Kidney capillary endothelial cell (primary cell): ENCODE measurements at regions not wholly inside any gene's neighbourhood (a gene's known extent, or its start where the extent isn't known, plus 50 kb on each side); places are given as distances from the start of the nearest gene placed in this dataset.
A peak's percentile ranks its signal among the peaks of the same experiment; 100 is the strongest.

Experiments used
- DNase-seq: peaks from one replicate; pipeline ENCODE4 v3.0.0-alpha.2; 2018; ENCODE audit warnings: low spot score

- no peak for DNase-seq
Observed at GRCh38 chr22:47854251-47854650, 1091.8 kb downstream of the TBC1D22A start.

- DNase-seq: no peak
Observed at GRCh38 chr22:47853750-47854149, 1091.3 kb downstream of the TBC1D22A start.

- no peak for DNase-seq
Observed at GRCh38 chr22:47851586-47851985, 1089.1 kb downstream of the TBC1D22A start.

- no peak for DNase-seq
Observed at GRCh38 chr22:47850644-47851151, 1088.2 kb downstream of the TBC1D22A start.

DNA sequence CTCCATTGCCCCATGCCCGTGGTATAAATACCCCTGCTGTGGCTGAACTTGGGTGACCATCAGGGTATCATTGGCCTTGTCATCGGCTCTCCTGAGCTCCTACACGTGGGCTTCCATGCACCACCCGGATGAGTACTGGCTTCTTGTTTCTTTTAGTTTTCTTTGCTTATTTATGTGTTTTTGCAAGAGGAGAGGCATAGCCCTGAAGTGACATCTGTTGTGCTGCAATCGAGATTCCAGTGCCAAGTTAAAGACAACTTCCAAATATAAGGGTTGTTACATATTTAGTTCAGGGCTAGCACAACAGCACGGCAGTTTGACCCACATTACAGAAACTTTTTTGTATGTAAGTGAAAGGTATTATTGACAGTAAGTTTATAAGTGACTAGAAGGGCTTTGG, 1087.1 kb downstream of the TBC1D22A start:
- DNase-seq: no peak

DNA sequence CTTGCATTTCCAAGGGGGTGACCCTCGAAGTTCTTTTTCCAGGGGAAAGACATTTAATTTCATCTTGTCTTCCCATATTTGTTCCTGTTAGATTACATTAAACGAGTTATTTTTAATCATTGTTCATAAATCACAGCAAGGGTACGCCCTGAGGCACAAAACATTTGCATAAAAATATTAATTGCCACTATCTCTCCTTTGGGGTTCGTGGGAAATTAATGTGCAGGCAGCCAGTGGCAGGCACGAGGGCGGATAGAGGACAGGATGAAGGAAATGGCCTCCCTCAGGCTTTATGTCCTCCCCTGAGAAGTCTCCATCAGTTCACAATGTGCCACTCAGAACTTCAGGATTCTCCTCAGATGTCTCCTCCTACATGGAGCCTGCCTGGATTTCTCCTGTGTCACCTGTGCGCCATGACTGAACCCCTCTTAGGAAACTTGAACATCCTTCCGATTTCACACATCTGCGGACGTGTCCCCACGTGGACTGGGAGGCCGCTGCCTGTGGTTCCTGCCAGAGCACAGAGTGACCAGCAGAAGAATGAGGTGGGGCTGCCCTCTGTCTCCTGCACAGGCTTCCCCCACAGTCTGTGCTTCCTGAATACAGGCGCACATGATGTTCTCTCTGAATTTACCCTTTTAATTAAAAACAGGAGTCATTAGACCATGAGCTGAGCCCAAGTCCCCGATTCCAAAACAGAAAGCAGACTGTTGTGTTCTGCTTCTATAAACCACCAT, 1085.9 kb downstream of the TBC1D22A start:
- no peak for DNase-seq

DNA sequence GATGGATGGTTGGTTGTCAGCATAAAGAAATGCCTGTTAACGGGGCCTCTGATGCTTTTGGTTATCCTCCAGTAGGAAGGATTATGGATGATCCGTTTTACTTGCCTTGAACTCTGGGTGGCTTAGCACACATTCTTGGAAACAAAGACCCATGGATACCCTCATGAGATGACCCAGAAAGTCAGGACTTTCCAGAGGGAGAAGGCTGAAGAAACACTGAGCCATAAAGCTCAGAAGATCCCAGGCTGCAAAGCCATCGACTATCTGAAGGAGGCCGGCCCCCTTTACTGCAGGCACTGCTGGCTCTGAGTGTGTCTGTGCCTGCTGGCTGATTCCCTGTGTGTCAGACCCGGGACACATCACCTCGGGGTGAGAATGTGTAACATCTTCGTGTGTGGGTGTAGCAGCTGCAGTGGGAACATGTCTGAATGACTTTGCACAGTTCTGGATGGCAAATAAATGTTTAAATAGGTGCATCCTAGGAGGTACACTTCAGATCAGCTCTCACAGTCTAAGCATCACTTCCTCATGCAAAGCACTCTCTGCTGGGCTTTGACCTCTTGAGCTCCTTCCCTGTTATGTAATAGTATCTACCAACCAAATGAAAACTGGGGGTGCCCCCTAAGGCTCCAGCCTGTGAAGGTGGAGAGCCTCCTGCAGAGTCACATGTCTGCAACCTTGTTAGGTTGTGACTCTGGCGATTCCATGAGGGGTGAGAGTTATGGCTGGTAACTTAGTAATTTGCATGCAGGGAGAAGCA, 1084.9 kb downstream of the TBC1D22A start:
- no peak for DNase-seq

- DNase-seq: no peak
Observed at GRCh38 chr22:47846206-47846605, 1083.8 kb downstream of the TBC1D22A start.

- no peak for DNase-seq
Observed at GRCh38 chr22:47842119-47842518, 1079.7 kb downstream of the TBC1D22A start.

- DNase-seq: no peak
Observed at GRCh38 chr22:47841156-47841555, 1078.7 kb downstream of the TBC1D22A start.

GRCh38 chr22:47839595-47840227, 1077.3 kb downstream of the TBC1D22A start:
- DNase-seq: no peak

DNA sequence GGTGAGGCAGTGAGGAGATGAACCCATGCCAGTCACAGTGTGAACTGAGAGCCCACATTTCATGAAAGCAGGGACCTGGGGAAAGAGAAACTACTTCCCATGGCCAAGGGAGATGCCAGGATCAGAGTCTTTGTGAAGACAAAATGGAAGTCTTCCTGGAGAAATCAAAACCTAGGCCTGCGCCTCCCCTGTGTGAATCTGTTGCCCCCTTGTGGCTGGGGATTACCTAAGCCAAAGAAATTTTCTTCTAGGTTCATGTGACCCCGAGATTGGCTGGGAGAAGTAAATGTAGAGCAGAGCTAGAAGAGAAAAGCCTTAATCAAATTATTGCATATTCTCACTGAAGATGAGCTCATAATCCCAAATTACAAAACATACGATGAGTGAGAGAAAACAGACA, 1075.3 kb downstream of the TBC1D22A start:
- peak; percentile 15 for DNase-seq

DNA sequence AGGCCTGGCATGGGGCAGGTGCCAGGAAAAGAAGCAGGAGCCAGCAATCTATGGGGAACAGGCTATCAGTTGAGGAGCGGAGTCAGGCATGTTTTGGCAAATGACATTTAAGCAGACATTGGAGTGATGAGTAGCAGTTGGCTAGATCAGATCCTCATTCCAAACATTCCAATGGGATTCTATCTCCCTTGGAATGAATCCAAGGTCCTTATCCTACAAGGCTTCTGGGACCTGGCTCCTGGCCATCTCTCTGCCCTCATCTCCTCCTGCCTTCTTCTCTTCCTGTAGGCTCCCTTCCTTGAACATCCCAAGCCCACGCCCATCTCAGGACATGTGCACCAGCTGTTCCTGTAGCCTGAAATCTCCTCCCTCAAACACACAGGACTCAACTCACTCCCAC, 1074.5 kb downstream of the TBC1D22A start:
- no peak for DNase-seq

- no peak for DNase-seq
Observed at GRCh38 chr22:47835726-47836125, 1073.3 kb downstream of the TBC1D22A start.

- DNase-seq: no peak
Observed at GRCh38 chr22:47826016-47826415, 1063.6 kb downstream of the TBC1D22A start.

- no peak for DNase-seq
Observed at GRCh38 chr22:47822422-47822821, 1060.0 kb downstream of the TBC1D22A start.

- no peak for DNase-seq
Observed at GRCh38 chr22:47818496-47818895, 1056.0 kb downstream of the TBC1D22A start.

- DNase-seq: no peak
Observed at GRCh38 chr22:47817380-47817779, 1054.9 kb downstream of the TBC1D22A start.

DNA sequence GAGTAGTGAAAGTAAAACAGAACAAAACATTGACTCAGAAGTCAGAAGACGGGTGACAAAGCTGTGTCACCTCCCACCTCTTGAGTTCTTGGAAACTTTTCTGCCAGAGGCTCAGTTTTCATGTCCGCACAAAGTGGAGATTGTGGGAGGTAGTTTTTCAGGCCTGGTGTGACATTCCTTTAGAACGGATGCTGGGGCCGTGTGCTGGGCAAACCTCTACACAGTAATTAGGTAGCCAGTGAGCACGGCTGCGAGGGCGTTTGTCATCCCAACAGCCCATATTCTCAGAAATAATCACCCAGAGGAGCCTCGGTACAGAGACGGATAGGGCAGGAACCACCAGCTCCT, 1054.4 kb downstream of the TBC1D22A start:
- DNase-seq: no peak

GRCh38 chr22:47816121-47816862, 1053.8 kb downstream of the TBC1D22A start:
- DNase-seq: no peak

DNA sequence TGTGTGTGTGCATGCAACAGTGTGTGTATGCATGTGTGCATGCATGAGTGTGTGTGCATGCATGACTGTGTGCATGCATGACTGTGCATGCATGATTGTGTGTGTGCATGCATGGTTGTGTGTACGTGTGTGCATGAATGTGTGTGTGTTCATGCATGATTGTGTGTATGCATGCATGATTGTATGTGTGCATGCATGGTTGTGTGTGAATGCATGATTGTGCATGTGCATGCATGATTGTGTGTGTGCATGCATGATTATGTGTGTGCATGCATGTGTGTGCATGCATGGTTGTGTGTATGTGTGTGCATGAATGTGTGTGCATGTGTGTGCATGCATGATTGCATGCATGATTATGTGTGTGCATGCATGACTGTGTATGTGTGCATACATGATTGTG, 1052.0 kb downstream of the TBC1D22A start:
- no peak for DNase-seq

GRCh38 chr22:47813661-47814060, 1051.2 kb downstream of the TBC1D22A start:
- DNase-seq: no peak
